ENCODE measurements at regions not wholly inside any gene's neighbourhood (a gene's known extent, or its start where the extent isn't known, plus 50 kb on each side); places are given as distances from the start of the nearest gene placed in this dataset.
"Not testable (repeated sequence)": the region's sequence is repeated elsewhere in the genome, so short reads cannot be mapped to it uniquely, and the experiment has no call there.

DNA sequence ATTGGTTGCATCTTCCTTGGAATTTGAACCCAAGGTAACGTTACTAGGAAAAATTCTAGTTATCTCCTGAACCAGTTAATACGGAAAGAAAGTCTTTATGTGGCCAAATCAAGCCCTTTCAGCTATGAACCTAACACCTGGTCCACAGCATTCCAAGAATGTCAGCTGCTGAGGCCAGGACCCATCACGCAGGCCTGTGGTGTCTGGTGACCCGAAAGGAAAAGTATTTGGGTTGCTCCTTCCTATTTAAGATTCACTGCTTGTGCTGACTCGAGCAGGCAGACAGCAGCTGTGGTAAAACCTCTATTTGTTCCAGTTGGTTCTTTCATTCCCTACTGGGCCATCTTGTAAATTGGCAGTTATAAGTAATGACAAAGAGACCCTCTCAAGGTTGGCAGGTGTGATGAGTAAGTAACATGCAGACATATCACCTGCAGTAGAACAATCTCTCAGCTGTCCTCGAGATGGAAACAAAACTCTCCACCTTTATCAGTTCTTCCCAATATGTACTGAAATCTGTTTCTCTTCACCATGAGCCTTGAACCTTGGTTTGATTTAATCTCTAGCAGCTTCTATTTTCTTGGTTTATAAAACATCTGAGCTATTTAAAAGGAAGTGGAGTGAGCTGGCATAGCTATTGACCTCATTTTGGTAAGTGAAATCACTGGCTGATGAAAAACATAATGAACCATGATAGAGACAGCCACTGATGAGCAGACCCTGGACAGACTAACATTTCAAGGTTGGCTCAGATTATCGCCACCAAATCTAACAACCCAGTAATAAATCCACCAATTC is 182.1 kb upstream of the SMIM31 start:
- peak; percentile 25 for DNase-seq (ENCODE audit: low read depth)

DNA sequence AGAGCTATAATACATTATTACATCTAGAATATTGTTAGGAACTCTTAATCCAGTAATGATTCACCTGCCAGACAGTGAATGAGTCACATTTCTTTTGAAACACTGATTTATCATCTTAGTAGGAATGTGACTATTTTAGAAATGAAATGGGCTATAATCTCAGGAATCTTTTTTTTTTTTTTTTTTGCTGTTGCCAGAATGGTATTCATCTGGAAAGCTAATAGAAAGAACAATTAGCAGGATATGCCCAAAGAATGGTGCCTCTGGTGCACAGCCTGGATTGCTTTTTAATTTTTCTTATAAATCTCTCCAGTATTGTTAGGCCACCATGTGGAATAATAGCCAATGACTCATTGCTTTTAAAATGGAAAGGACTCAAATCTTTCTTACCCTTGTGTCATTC is 181.1 kb upstream of the SMIM31 start:
- peak; percentile 82 for DNase-seq (ENCODE audit: low read depth)

DNA sequence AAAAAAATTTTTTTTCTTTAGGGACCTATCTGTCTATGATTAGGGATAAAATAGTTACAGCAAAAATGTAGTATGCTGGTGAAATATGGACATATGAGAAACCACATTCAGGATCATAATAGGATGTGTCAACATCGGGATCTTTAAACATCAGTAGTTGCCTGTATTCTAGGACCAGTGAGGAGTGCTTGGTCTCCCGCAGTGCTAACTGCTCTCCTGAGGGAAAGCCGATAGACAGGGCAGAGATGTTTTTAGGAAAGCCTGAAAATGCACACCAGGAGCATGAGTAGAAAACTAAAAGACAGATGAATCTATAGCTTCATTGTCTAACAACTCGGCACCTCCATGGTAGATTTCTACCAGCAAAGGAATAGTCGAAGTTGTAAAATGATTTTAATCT is 178.1 kb upstream of the SMIM31 start:
- no peak for DNase-seq (ENCODE audit: low read depth)

DNA sequence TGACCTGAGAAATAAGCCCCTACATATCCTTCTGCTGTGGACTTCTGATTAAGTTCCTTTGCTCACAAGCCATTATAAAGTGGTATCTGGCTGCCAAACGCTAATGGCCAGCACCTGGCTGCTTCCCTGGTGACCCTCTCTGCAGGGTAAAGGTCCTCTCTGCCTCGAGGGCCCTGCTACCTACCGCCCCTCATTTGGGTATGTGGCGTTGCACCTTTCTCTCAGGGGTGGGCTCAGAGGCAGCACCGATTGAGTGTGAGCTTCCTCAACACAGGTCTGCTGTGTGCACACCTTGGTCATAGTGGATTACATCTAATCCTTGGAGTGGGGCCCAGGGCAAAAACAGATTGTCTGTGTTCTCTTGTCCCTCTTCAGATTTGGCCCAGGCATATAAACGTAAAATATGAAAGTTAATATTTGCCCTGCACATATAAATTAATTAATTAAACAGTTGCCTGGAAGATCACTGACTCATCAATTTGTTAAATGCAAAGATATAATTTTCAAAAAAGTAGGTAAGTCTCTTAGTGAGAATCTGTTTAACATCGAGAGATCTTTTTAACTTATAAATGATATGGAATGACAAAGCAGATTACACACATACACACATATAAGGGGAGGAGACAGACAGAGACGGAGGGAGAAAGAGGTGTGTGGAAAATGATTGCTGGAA is 174.5 kb upstream of the SMIM31 start:
- DNase-seq (ENCODE audit: low read depth): no peak

DNA sequence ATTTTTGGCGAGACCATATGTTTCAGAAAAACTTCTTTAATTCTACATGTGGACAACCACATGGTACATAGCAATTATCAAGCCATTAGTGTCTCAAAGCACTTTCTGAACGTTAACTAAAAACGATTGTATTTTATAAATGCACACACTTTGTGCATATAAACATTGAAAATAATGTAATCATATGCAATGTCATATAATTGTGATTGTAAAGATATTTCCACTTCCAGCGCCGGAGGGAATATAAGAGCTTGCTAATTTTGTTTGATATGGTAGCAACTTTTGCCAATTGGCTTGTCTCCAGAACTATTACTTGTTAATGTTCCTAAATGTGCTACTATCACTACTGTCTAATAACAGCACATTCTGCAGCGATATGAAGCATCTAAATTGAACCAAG is 162.3 kb upstream of the SMIM31 start:
- DNase-seq (ENCODE audit: low read depth): no peak

DNA sequence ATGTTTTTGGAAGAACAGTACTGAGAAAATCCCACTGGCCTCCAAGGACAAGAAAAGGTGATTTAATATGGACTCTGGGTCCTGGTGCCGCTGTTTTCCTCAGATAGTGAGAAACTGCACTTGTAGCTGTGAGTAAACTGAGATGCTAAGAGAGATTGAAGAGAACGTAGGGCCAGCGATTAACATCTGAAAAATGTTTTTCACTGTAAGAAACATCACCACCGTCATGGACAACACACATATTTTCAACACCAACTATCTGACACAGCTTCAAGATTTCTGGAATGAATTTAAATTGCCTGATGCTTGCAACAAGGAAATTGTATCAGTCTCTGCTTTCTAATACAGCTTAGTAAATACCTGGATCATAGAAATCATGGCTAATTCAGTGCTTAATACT is 158.2 kb upstream of the SMIM31 start:
- no peak for DNase-seq (ENCODE audit: low read depth)

DNA sequence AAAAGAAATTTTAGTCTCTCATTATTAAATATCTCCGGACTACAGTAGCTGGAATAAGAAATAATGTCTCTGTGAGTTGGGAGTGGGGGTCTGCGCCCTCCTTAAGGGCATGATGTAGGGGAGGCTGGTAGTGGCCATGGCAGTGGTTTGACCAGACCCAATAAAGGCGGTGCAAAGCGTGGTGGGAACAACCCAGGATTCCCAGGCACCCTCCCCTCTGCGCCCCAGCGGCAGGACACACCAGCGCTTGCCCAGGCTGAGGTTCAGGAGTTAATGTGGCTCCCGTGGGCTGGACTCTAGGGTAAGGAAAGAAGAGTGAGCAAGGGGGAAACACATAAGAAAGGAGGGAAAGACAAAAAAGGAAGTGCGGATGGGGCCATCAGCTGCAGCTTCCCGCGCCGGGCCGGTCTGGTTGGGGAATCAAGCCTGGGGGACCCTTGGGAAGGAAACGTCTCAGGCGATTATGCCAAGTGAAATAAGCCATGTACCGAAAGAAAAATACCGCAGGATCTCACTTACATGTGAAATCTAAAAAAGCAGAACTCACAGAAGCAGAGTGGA is 157.5 kb upstream of the SMIM31 start:
- no peak for DNase-seq (ENCODE audit: low read depth)

DNA sequence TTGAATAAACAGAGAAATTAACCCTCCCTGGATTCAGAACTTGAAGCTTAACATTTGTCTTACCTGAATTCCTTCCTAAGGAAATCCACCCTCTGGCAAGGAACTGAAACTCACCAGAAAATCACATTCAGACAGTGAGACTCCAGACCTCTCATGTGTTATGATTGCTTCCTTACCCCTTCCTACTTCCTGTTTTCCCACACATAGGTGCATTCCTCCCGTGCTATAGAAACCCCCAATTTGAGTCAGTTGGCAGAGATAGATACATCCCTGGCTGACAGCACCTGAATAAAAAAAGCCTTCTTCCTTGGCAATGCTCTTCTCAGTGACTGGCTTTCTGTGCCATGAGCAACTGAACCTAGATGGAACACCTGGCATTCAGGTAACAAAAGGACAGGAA is 157.0 kb upstream of the SMIM31 start:
- no peak for DNase-seq (ENCODE audit: low read depth)

DNA sequence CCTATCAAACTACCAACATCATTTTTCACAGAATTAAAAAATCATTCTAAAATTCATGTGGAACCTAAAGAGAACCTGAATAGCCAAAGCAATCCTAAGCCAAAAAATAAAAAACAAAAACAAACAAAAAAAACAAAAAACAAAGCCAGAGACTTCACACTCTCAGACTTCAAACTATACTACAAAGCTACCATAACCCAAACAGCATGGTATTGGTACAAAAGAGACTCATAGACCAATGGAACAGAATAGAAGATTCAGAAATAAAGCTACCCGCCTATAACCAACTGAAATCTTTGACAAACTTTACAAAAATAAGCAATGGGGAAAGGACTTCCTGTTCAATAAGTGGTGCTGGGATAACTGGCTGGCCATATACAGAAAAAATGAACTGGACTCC is 152.3 kb upstream of the SMIM31 start:
- DNase-seq (ENCODE audit: low read depth): no peak

DNA sequence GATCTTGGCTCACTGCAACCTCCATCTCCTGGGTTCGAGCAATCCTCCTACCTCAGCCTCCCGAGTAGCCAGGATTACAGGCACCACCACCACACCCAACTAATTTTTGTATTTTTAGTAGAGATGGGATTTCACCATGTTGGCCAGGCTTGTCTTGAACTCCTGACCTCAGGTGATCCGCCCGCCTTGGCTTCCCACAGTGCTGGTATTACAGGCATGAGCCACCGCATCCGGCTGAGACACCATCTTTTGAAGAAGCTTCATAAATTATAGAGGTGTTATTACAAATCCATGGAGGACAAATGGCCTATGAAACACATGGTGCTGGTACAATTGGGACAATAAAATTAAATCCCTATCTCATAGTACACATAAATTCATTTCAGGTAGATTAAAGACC is 148.1 kb upstream of the SMIM31 start:
- DNase-seq (ENCODE audit: low read depth): not testable (repeated sequence)

DNA sequence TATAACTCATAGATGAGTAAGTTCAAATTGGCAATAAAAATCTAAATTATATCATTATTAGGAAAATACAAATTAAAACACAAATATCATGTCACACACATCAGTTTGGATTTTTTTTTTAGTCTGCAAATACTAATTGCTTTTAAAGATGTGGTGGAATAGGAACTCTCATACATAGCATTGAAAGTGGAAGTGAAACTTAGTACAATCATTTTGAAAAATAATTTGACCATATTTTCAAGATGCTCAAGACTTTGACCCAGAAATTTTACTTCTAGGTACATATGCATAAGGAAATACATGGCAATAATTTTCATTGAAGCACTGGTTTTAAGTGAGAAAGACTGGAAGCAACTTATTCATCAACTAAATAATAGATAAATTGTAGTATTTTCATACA is 147.5 kb upstream of the SMIM31 start:
- DNase-seq (ENCODE audit: low read depth): no peak

DNA sequence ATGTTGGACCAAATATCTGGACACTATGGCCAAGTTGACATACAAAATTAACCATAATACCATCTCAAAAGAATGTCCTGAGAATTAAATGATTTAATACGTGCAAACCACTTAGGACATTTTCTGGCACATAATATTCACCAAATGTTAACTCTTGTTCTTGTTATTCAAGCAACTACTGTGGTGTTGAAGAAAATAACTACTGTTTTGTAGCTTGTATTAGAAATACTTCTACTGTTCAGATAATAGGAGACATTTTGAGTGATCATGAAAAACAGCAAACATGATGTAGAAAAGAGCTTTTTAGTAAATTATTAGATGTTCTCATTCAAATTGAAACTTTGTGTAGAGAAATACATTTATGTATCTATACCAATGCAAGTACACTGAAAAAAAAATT is 140.7 kb upstream of the SMIM31 start:
- DNase-seq (ENCODE audit: low read depth): no peak

DNA sequence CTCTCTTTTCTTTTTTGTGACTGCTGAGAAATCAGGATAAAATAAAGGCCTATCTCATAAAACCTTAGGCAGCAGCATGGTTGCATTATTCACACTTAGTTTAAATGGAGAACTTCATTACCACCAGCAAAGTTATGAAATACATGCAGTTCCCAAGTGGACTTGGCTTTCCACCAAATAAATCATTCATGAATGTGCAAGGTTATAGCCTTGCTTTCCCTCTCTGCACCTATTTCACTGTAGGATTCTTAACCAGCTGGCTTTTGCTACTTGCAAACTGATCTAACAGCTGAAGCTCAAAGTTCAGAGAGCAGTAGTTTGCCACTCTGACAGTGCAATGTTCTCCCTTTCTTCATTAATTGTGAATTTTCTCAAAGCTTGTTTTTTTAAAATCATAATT is 140.1 kb upstream of the SMIM31 start:
- no peak for DNase-seq (ENCODE audit: low read depth)

DNA sequence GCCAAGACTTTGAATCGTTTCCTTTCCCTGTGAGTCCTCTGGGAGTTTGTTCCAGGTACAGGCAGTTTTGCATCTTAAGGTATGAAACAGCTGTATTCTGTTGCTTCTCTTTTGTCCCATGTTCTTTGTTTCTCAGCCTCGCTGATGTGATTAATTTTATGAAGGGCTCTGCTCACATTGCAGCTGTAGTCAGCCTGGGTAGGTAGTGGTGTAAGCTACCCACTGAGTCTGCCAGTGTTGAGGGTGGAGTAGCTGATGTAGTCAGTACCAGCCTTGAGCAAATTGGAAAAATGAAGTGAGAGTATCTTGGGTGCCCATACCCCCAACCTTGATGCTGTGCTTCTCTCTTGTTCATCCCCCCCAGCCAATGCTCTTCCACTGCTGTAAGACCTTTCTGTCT is 139.6 kb upstream of the SMIM31 start:
- no peak for DNase-seq (ENCODE audit: low read depth)

DNA sequence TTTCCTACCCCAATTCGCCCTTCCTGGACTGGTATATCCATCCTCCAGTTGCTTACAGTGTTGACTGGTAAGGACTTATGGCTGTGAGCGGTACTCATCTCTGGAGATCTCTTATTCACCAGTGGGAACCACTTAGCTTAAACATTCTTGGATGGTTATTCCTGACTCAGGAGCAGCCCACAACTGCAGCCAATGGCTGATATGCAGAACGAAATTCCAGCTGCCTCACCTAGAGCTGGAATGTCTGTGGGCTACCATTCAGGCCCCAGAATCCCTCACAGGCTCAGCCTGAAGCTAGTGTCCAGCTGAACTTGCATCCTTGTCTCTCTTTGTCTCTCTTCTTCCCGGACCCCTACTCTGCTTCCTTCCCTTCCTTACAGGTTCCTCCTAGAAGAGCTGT is 138.9 kb upstream of the SMIM31 start:
- DNase-seq (ENCODE audit: low read depth): peak; percentile 16

DNA sequence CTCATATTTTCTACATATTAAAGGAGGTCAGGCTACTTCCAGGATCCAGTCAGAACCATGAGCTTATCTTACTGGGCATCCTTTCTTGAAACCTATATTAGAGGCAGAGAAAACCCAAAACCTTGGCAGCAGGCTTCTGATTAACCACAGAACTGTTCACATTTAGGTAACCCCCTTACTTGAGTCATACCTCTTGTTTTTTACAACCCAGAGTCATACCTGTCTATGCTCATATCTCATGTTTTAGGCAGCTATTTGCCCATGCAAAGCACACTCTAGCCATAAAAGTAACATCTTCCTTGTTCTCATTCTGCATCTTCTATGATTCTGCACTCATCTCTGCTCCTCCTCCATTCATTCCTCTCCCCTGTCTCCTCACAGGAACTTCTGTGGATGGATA is 138.0 kb upstream of the SMIM31 start:
- DNase-seq (ENCODE audit: low read depth): no peak

DNA sequence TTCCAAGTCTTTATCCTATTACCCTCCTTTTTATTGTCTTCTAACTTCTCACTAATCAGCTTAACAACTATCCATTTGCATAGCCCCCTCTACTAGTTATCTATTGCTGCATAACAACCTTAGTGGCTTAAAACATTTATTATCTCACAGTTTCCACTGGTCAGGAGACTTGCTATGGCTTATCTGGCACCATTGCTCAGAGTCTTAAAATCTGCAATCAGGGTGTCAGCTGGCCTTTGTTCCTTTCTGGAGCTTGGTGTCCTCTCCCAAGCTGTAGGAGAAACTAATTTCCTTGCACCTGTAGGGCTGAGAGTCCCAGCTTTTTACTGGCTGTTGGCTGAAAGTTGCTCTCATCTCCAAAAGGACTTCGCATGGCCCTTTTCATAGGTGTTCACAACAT is 137.0 kb upstream of the SMIM31 start:
- no peak for DNase-seq (ENCODE audit: low read depth)

DNA sequence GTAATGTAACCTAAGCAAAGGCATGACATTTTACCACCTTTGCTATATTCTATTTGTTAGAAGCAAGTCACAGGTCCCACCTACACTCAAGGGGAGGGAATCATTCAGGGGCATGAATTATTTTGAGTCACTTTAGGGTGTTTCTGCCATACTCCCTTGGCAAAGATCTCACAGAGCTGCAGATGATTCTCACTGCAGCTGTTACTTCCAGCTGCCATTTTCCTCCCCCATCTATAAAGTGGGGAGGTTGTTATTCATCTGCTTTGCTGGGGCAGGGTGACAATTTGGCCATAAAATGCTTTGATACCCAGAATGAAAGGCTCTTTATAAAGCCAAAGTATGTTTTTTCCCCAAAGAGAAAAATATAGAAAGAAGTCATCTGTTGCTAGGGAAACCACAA is 136.5 kb upstream of the SMIM31 start:
- no peak for DNase-seq (ENCODE audit: low read depth)

DNA sequence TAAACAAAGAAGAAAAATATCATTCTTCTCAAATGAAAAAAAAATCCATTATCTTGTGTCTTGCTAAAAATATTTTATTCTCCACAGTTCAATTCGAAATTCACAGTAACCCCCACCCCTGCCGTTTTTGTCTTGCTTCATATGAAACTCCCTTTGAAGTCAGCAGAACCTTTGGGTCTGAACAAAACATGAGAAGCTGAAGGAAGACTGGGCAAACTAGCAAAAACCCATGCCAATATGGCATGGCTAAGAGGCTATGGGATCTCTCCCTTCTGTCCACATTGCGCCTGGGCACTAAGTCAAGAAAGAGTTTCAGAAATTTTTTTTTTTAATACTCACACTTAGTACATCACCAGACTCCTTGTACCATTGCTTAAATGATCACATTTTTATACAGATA is 136.0 kb upstream of the SMIM31 start:
- DNase-seq (ENCODE audit: low read depth): no peak

DNA sequence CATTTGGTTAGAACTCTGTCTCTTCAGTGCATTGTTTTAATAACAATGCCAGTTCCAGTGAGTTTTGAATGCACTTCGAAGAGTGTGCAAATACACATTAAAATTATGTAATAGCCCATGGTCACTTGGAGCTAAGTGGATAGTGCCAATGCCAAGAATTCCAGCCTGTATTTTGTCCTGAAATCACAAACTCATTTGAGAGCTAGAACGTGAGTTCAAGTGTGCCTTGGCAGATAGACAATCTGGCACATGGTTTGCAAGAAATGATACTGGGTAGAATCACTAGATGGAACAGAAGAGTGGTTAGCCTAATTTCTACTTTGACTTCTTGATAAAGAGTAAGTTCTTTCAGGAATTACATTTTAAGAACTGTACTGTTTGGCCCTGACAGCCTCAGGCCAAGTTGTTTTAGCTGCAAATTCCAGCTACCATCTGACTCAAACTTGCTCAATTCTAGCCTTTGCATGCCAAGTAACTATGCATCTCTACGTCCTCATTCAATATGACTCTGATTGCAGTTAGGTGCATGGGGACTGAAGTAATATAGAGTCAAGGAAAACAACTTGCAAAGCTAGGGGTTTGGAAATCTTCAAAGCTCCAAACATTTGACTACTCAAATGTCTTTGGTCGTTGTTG is 131.9 kb upstream of the SMIM31 start:
- no peak for DNase-seq (ENCODE audit: low read depth)

DNA sequence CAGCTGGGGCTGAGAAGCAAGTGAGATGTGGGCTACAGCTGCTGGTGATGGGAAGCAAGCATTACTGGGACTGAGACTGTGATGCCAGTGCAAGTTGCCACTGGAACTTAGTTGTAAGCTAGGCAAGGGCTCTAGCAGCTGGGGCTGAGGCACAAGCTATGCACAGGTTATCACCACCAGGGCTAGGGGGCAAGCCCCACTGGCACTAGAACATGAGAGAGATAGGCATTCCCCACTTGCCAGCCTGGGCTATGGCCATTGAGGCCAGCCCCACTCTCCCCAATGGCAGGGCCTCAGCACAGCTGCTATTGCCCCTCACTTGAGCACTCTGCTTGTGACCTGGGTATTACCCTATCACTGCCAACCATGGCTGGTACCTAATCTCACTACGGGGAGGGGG is 130.8 kb upstream of the SMIM31 start:
- no peak for DNase-seq (ENCODE audit: low read depth)

DNA sequence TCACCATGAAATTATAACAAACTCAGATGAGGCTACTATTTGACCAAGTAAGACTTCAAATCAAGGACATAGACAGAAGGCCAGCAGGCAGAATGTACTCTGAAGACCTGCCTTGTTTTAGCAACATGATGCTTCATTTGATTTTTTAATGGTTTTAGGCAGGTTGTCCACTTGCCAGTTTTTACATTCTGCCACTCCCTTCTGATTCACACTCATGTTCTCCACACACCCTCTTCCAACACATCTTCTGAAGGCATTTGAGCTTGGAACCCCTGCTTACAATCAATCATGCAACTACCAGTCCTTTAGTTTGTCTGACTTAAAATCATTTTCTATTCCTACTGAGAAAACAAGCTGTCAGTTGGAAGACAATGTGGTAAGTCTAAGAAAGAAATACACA is 114.9 kb upstream of the SMIM31 start:
- no peak for DNase-seq (ENCODE audit: low read depth)
